HG03442 (cell line): ENCODE measurements at regions not wholly inside any gene's neighbourhood (a gene's known extent, or its start where the extent isn't known, plus 50 kb on each side); places are given as distances from the start of the nearest gene placed in this dataset.

Source experiments
- ATAC-seq: cut with Tn5 transposase; IDR thresholded peaks from one replicate; pipeline ENCODE4 v1.9.1; 2021; ENCODE audit warnings: mild to moderate bottlenecking, moderate library complexity; ENCODE audit not compliant: unreplicated experiment

DNA sequence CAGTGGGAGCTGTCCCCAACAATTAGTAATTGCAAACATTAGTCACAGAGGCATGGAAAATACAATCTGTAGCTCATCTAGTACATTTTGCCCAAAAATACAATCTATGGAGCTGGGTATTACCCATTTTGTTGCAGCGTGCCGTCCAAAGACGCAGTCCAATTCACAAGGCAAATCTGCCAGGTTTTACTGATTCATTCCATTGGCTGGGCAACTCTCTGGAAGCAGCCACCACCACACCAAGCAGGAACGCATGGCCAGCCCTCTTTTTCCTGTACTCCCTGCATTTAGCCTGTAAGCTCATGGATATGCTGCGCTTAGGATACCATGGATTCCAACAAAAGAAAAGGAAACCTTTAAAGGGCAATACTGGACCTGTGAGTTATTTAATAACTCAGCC lies 60.5 kb upstream of the ARRDC4 start:
- ATAC-seq = no peak

DNA sequence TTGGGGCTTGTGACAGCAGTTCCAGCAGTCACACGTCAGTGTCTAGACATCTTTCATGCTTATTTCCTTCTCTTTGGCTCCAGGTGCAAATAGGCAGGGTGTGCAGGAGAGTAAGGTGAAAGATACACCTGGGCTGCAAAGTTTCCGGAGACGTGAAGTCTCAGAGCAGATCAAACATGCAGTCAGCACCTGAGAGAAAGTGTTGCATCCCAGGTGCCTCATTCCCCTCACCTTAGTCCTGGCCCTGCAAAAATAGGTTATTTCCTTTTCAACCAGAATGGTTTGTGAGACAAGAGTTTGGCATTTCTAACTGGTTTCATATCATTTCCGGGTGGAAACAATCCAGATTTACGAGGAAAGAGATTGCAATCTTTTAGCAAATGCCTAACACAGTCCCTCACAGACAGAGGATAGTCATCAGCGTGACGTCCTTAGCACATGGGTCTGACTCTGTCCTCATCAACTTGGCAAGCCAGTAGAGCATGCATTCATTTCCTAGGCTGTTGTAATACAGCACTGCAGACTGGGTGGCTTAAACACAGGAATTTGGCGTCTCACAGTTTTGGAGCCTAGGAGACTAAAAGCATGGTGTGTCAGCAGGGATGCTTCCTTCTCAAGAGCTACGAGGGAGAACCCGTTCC lies 58.2 kb upstream of the ARRDC4 start:
- no peak for ATAC-seq

DNA sequence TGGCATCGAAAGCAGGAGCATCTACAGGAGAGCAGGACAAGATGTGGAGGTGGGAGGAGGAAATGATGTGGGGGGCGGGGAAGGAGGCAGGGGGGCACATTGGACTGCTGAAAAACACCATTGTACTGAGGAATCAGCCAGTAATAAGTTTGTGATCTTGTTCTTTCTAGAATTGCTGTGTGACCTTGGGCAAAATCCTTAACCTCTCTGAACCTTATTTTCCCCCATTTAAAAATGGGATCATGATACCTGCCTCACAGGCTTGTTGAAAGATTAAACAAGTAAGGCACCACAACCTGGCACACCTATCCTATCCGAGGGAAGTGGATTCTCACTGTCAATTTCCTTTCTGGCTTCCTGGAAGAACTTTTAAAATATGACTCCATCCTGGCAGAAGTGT lies 56.9 kb upstream of the ARRDC4 start:
- no peak for ATAC-seq

DNA sequence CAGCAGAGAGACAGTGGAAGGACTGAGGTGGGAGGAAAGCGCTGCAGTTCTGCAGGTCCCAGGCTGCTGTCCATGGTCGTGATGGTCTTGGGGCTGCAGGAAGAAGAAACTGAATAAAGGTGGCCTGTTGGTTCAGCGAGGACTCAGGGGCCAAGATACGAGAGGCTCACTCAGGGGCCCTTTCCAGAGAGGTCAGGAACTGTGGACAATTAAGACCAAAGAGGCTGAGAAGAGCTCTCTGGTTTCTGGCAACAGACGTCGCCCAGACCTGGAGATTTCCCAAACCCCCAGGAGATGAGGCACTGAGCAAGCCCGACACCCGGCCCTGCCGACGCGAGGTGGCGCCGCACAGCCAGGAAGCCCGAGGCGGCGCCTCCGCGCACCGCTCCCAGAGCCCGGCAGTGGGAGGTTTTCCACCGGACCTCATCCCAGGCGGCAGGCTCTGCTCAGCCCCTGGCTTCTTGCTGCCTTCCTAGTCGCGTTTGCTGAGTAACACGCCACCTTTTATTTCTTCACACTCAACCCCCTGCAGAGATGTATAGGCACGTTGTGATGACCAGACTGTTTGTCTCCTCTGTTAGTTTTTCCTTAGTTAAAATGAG lies 56.4 kb upstream of the ARRDC4 start:
- ATAC-seq = no peak

DNA sequence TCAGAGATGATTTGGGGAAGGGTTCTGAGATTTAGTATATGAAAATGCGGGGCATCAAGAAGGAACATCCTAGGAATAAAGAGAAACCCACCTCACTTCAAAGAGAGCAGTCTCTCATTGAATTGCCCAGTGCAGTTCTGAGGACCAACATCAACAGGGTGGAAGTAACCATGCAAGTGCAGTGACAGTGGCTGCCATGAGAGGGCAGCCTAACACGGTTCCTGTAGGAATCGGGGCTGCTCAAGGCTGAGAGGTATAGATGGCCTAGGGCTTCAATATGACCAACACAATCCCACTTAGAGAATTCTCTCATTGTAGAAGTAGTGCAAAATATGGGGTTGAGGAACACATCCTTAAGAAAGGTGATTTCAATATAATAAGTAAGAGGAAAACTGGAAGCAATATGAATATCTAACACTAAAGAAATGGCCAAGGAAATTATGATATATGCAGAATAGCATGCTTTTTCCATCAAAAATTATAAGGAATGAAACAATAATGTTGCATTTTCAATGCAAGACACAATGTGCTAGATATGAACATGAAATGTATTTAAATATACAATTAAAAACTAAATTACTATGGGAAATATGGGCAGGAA lies 51.1 kb upstream of the ARRDC4 start:
- ATAC-seq = peak; percentile 99
